ENCODE measurements at regions not wholly inside any gene's neighbourhood (a gene's known extent, or its start where the extent isn't known, plus 50 kb on each side); places are given as distances from the start of the nearest gene placed in this dataset.

DNA sequence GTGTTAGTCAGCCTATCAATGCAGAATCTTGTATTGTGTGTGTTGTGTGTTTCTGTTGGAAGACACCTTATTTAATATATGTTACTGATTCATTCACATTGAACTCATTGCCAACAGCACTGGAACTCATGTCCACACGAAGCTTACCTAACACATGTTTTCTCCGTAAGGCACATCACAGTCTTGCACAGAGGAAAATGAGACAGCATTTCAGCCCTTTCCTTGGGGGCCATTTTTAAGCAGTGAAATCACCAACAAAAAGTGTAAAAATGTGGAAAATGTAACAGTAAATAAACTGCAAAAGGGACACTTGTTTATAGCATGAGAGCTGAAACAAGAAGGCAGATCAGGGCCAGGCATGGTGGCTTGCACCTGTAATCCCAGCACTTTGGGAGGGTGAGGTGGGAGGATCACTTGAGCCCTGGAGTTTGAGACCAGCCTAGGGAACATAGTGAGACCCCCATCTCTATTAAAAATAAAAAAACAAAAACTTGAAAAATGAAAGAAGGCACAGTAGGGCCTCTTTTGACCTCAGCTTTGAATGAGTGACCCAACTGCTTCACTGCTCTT lies 306.0 kb downstream of the MYCN start:
- in situ Hi-C loops (cut with HindIII; ENCODE audit: low pct_ligation_motif_present, low sequenced_read_pairs): no loop called here
- H3K4me3 ChIP-seq (ENCODE audit: low read depth, low read length): no peak overlapping the region
- TF ChIP-seq, protein P1, sequence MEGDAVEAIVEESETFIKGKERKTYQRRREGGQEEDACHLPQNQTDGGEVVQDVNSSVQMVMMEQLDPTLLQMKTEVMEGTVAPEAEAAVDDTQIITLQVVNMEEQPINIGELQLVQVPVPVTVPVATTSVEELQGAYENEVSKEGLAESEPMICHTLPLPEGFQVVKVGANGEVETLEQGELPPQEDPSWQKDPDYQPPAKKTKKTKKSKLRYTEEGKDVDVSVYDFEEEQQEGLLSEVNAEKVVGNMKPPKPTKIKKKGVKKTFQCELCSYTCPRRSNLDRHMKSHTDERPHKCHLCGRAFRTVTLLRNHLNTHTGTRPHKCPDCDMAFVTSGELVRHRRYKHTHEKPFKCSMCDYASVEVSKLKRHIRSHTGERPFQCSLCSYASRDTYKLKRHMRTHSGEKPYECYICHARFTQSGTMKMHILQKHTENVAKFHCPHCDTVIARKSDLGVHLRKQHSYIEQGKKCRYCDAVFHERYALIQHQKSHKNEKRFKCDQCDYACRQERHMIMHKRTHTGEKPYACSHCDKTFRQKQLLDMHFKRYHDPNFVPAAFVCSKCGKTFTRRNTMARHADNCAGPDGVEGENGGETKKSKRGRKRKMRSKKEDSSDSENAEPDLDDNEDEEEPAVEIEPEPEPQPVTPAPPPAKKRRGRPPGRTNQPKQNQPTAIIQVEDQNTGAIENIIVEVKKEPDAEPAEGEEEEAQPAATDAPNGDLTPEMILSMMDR (IDR thresholded peaks at IDR 0.05; ENCODE audit: low read depth, low read length, missing control alignments): no peak
- no peaks in the 10 kb centered on the region for H3K27me3 ChIP-seq (replicated peaks)
- DNase-seq: no peak
- H3K27ac ChIP-seq: no peak overlapping the region
- no peaks in the 10 kb centered on the region for H3K36me3 ChIP-seq (replicated peaks)

DNA sequence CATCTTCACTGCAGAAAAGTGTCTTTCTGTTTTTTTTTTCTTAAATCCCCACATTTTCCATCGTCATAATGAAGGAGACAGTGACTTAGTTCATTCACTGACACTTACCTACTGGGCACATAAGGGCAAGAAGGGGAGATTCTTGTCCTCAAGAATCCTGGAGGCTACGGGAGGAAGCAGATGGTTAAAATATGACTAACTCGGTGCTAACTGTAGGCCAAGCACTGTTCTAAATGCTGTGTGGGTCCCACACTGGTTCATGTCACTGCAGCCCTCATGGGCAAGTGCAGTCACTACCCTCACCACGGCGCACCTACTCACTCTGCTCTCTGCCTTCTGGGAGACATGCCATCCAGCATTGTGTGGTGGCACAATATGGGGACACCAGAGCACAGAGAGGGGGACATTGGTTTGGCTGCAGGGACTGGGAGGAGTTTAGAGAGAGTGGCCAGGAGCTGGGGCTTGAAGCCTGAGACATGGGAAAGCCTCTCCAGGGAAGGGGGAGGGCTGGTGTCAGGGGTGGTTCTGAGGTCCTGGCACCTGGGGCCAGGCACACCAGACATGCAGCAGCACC lies 305.2 kb downstream of the MYCN start:
- no peak for DNase-seq
- TF ChIP-seq, protein P1 (IDR thresholded peaks at IDR 0.05; ENCODE audit: low read depth, low read length, missing control alignments): no peak
- Histone ChIP-seq H3K27me3 (replicated peaks) (no peaks in the 10 kb centered on the region), H3K36me3 (replicated peaks) (no peaks in the 10 kb centered on the region), H3K4me3 (ENCODE audit: low read depth, low read length) (no peak overlapping the region), H3K27ac (no peak overlapping the region)
- in situ Hi-C loops (cut with HindIII; ENCODE audit: low pct_ligation_motif_present, low sequenced_read_pairs): no loop called here

DNA sequence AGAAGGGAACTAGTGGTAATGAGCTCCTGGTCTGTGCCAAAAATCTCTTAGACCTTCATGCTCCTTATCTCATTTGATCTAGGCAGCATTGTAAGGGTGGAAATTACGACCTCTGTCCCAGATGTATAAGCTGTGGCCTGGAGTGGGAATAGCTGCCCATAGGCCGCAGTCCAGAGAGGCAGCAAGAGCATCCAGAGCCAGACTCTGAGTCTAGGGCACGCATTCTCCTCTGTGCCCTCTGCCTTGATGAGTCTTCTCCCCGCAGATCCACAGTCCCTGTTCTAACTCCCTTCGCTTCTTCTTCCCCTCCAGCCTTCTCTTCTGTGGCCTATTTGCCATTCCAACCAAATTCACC lies 304.6 kb downstream of the MYCN start:
- H3K27me3 ChIP-seq (replicated peaks): no peaks in the 10 kb centered on the region
- no peak overlapping the region for H3K27ac ChIP-seq
- H3K36me3 ChIP-seq (replicated peaks): no peaks in the 10 kb centered on the region
- no peak overlapping the region for H3K4me3 ChIP-seq (ENCODE audit: low read depth, low read length)
- in situ Hi-C loops (cut with HindIII; ENCODE audit: low pct_ligation_motif_present, low sequenced_read_pairs): no loop called here
- TF ChIP-seq, protein P1 (IDR thresholded peaks at IDR 0.05; ENCODE audit: low read depth, low read length, missing control alignments): no peak
- DNase-seq: no peak

DNA sequence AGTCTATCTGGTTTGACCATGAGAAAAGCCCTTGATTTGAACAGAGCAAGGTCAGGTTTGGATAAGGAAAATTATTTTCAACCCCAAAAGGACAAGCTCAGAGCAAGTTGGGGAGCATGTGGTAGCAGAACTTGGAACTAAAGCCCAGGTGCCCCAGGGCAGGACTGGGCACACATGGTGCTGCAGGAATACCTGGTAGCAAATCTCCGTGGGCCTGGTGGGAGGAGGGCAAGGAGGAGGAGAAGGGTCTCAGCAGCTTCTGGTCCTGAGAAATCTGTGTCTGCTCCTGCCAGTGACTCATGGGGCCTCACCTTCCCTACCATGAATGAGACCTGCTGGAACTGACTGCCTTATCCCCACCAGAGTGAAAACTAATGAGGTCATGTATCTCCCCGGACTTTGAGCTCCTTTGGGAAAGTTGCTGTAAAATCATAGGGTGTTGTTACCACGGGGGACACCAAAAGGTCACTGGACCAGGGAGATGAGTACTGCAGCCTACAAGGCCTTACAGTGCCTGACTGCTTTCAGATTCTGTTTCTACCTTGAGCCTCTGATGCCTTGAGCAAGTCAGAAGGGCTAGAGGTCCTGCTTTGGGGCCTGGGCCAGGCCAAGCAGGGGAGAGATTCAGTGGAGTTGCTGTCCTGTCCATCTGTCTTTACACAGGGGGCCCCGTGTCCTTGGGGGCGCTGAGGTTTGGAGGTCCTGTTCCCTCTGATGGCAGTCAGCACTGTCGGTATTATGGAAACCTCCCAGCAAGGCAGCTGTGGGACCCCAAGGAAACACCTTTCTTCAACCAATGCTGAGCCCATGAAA lies 304.0 kb downstream of the MYCN start:
- TF ChIP-seq, protein P1 (IDR thresholded peaks at IDR 0.05; ENCODE audit: low read depth, low read length, missing control alignments): no peak
- no peaks in the 10 kb centered on the region for H3K36me3 ChIP-seq (replicated peaks)
- no peak for DNase-seq
- H3K27ac ChIP-seq: no peak overlapping the region
- H3K4me3 ChIP-seq (ENCODE audit: low read depth, low read length): no peak overlapping the region
- H3K27me3 ChIP-seq (replicated peaks): no peaks in the 10 kb centered on the region
- in situ Hi-C loops (cut with HindIII; ENCODE audit: low pct_ligation_motif_present, low sequenced_read_pairs): no loop called here

DNA sequence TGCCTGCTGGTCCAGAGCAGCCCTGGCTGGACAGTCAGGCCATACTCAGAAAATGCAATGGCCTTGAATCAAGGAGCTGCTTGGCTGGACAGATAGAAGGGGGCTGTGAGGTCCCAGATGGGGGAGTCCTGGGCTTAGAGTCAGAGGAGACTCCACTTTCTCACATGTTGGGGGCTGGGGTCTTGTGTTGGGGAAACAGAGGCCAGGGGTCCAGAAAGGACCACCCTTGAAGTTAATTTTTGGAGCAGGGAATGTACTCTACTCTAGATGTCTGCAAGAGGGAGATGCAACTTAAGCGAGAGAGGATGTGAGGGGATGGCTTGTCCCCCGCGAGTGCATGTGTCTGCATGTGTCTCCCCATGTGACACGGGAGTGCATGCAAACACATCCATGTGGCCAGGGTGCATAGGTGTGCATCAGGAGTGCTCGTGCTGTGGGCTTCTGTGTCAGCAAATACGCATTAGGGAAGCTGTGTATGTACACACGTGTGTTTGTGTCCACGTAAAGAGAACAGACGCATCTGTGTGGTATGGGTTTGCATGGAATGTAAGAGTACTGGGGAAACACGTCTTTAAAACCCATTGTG lies 303.2 kb downstream of the MYCN start:
- in situ Hi-C loops (cut with HindIII; ENCODE audit: low pct_ligation_motif_present, low sequenced_read_pairs): no loop called here
- no peak for DNase-seq
- H3K27ac ChIP-seq: no peak overlapping the region
- no peaks in the 10 kb centered on the region for H3K36me3 ChIP-seq (replicated peaks)
- H3K27me3 ChIP-seq (replicated peaks): no peaks in the 10 kb centered on the region
- TF ChIP-seq, protein P1 (IDR thresholded peaks at IDR 0.05; ENCODE audit: low read depth, low read length, missing control alignments): no peak
- no peak overlapping the region for H3K4me3 ChIP-seq (ENCODE audit: low read depth, low read length)

Data from brain microvascular endothelial cell (primary cell).